HG03565 (cell line): ENCODE measurements at regions not wholly inside any gene's neighbourhood (a gene's known extent, or its start where the extent isn't known, plus 50 kb on each side); places are given as distances from the start of the nearest gene placed in this dataset.

Source experiments
- ATAC-seq: cut with Tn5 transposase; IDR thresholded peaks from one replicate; pipeline ENCODE4 v1.9.1; 2021; ENCODE audit warnings: mild to moderate bottlenecking, moderate library complexity; ENCODE audit not compliant: unreplicated experiment

DNA sequence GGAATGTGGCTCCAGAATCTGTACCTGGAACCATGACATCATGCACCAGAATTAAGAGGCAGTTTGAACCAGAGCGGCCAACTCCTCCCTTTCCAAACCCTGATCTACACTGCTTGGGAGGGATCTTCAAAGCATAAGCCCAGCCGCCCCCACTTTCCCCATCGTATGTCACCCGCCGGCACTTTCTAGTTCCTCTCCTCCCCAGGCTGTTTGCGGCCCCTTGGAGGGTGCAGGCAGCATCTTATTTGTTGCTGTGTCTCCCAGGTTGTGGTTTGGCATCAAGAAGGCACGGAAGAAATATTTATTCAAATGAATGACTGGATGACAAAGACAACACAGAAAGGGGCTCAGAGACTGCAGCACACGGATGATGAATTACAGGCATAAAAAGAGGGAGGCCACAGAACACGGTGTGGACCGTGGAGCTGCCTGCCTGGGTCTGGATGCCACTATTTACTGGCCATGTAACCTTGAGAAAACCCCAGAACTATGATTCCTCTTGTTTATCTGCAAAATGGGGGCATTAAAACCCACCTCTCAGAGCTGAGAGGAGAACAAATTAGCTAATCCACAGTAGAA lies 305.8 kb downstream of the EIPR1 start:
- no peak for ATAC-seq

DNA sequence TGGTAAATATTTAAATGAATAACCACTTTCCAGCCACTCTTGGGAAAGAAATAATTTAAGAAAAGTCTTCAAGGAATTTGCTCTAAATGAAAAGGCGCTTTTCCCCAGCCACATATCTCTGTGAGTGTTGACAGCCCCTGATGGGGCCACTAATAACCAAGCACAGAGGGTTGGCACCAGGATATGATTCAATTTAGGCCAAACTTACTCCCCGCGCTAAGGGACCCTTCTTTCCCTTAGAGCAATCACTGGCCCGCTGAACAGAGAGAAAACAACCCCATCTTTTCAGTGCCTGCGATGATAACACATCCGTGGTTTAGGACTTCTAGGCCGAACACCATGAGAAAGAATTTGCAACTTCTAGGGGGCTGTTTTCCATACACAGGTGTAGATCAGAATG lies 310.8 kb downstream of the EIPR1 start:
- ATAC-seq = no peak

DNA sequence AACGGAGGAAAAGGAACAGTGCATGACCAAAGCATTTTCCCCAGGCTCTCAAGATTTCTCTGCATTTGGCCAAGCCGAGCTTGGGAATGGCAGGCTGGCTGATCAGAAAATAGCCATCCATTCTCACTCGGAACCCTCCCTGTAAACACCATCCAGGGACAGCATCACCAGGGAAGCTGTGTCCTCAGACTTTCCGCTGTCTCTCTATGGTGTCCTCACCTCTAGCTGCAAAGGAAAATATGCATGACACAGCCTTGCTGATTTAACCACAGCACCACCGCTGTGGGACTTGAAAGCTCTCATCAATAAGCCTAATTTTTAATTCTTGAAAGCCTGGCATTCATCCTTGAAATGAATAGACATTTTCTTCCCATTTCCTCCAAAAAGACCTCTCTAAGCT lies 311.7 kb downstream of the EIPR1 start:
- ATAC-seq = no peak

DNA sequence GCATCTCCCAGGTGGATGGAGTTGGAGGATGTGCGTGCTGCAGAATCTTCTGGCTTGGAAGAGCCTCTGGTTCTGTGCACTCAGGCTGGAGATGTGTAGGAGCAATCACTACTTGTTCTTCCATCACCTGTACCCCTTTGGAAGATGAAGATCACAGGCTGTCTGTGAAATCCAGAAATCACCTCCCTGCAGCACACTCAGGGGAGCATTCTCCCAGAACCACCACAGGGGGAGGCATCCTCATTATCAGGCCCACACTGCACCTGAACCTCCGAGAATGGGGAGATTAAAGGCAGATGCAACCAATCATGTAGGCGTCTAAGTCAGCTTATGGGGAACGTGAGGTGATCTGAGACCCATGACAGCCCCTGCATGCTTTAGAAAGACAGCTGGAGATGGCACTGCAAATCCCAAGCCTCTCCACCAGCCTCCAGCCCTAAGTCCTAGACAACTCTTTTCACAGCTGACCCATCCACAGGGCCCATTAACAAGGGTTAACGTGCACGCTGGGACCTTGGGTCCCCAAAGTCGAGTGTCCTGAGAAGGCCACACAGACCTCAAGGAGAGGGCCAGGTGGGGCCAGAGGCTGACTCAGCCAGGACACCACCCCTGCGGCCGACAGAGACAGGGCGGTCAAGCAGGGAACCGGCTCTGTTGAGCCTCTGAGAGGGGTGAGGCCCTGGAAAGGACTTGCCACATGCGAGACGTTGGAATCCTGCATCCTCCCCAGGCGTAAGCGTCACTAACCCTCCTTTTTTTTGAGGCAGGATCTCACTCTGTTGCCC lies 314.9 kb downstream of the EIPR1 start:
- no peak for ATAC-seq

DNA sequence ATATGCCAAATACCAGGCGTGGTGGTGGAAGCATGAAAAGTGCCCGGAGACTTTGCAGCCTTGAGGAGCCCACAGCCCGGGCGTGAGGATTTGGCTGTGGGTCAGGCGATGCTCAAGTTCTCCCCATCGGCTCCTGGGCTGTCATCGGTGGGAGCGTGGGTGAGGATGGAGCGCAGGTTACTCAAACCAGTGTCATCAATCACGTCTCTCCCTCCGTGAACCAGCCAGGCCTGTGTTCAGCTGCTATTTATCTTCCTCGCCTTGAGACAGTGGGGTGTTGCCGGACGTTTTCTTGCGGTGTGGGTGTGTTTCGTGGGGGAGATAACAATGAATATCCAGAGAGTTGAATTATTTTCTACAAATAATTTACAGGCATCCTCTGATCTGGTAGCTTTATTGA lies 317.6 kb downstream of the EIPR1 start:
- no peak for ATAC-seq

DNA sequence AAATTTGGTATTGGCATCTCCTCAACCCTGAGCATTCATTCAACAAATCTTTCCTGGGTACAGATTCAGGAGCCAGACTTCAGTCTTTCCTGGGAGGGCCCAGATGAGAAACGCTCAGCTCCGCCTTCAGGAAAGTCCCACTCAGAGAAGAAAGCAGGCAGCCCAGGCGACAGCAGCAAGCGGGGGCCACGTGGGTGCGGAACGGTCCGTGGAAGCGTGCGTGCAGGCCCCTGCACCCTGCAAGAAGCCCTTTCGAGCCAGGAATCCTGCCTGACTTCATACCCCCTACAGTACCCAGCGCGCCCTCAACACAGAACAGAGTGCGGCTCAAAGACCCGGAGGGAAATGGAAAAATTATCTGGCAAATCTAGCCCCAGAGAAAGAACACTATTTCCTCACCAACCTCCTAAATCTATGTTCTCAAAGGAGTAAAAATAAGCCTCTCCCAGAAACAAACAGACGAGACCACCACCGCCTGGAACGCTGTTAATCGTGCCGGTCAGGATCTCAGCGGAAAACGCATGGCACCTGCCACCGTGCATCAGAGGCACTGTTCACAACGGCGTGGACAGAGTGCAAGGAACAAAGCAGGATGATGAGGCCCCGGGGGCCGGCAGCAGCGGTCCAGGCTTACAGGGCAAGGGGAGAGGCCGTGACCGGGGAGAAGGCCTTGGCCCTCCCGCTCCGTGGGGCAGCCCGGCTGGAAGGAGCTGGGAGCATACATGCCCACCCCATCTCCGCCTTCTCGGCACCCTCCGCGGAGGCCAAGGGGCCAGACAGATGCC lies 318.3 kb downstream of the EIPR1 start:
- no peak for ATAC-seq

DNA sequence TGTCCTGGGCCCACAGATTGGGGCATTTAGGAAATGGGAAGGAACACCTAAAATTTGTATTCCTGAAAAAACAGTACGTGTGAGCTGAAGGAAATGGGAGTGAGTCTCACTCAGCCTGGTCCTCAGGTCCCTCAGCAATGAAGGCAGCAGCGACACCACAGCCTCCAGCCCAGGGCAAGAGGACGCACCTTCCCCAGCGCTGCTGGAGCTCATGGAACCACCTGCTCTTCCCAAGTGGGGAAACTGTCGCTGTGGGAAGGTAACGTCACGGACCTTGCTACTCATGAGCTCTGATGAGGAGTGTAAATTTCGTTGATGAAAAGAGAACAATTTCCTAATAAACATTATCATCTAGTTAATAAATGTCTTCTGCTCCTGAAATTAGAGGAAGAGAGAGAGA lies 323.6 kb downstream of the EIPR1 start:
- no peak for ATAC-seq

DNA sequence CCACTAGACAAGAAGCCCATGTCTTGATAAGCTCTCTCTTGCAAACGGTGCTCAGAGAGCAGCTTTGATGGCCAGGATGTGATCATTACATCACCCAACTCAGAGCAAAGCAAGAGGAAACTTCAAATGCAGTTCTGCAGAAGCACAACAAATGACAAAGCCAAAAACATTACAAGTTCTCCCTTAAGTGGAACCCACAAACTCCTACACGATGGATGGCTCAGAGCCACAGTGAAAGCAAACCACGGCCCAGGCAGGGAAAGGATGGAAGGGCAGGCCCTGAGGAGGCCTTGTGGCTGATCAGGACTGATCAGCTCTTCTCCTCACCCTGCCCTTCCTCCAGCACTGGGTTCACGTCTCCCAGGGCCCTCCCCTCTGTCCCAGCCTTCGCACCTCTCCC lies 326.4 kb downstream of the EIPR1 start:
- ATAC-seq = no peak

DNA sequence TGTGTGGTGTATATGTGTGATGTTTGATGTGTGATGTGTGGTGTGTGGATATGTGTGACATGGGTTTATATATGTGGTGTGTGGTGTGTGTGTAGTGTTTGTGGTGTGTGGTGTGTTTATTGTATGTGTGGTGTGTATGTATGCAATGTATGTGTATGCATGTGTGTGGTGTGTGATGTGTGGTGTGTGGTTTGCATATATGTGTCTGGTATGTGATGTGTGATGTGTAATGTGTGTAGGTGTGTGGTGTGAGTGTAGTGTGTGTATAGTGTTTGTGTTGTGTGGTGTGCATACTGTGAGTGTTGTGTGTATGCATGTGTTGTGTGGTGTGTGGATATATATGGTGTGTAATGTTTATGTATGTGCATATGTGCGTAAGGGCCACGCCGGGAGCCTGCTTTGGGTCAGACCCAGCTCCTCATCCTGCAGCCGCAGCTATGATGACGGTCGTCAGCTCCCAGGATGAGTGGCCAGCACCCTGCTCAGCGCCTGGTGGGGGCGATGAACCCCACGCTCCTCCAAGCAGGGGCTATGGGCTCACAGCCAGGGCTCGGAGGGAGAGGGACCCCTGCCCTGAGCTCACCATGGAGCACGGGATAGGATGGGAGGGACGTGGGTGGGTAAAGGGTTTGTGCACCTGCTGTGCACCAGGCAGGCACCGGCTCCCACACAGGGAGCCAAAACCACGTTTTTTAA lies 331.3 kb downstream of the EIPR1 start:
- no peak for ATAC-seq

DNA sequence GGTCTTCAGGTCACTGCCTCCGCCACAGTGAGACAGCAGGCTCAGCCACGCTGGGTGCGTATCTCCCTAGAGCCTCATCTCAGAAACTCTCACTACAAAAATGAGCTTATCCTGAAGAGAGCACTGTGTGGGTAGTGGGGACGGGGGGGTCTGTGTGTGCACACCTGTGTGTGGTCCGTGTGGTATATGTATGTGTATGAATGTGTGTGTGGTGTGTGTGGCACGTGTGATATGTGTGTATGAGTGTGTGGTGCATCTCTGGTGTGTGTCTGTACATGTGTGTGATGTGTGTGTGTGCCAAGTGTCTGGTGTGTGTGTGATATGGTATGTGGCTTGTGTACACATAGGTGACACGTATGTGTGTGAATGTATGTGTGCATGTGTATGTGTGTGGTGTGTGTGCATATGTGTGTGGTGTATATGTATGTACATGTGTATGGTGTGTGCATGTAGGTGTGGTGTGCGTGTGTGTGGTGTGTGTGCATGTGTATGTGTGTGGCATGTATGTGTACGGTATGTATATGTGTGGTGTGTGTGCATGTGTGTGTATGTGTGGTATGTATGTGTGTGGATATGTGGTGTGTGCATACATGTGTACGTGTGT lies 332.2 kb downstream of the EIPR1 start:
- ATAC-seq = no peak

DNA sequence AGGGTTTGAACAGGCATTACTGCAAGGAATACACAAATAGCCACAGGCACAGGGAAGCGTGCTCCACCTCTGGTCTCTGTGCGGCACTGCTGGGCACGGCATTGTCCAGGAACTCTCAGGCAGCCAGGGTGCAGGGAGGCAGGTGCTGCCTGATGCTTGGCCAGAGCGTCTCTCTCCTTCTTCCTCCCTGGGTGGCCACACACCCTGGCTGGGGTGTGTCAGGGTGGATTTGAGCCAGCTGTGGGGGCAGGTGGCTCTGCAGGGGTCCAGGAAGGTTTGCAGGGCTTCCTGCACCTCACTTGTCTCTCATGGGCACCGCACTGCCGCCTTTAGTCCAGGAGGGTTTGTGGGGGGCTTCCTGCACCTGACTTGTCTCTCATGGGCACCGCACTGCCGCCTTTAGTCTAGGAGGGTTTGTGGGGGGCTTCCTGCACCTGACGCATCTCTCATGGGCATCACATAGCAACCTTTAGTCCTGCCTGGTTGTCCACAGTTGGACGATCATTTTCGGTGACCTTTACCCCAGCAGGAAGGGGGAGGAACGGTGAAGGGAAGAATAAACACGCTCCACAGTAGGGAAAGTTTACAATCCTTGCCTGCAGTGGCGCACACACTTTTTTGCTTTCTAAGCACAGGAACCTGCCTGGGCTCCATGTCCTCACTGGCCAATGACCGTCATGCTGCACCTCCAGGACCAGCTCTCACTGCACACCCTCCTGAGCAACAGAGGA lies 332.9 kb downstream of the EIPR1 start:
- ATAC-seq = no peak

DNA sequence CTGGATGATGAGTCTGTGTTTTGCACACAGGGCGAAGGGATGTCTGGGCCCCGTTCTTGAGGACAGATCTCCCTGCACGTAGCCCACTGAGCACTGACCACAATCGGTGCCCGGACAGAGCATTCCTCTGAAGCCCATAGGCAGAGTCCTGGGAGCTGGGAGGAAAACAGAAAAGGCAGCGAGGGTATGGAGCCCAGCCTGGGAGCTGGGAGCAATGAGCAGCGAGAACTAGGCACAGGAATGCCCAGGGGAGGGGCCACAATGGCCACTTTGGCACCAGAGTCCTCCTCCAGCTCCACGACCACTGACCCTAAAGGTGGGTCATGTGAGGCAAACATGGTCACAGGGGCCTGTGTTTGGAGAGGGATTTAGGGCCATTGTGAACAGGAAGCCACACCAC lies 333.9 kb downstream of the EIPR1 start:
- no peak for ATAC-seq

DNA sequence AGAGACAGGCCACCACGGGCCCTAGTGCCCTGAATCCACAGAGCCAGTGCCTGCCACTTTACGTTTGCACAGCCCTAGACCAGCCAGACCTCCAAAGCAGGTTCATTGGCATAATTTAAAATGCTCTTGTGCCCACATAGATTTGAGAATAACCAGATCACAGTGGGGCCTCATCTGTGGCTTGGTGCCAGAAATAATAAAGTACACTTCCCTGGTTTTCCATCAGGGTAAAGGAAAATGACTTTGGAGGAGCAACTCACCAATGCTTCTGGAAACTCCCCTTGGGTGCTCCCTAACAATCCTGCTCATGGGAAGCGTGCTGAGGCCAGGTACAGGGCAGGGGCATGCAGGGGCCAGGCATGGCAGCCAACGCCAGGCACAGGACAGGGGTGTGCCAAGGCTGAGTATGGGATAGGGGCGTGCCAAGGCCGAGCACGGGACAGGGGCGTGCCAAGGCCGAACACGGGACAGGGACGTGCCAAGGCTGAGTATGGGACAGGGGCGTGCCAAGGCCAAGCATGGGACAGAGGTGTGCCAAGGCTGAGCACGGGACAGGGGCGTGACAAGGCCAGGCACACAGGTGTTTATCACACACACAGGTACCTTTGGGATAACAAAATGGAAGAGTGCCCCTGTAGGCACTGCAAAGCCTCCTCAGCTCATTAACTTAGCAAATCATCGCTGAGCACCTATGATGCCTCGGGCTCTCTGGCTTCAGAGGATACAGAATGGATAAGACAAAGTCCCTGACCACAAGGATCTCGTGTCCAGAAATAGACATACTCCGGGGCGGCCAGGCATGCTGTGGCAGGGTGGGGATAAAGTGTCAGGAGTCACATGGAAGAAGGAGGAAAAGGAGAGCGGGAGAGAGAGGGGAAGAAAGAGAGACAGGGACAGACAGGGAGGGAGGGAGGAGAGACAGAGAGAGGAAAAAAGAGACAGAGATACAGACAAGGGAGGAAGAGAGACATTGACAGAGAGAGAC lies 334.7 kb downstream of the EIPR1 start:
- ATAC-seq = no peak

DNA sequence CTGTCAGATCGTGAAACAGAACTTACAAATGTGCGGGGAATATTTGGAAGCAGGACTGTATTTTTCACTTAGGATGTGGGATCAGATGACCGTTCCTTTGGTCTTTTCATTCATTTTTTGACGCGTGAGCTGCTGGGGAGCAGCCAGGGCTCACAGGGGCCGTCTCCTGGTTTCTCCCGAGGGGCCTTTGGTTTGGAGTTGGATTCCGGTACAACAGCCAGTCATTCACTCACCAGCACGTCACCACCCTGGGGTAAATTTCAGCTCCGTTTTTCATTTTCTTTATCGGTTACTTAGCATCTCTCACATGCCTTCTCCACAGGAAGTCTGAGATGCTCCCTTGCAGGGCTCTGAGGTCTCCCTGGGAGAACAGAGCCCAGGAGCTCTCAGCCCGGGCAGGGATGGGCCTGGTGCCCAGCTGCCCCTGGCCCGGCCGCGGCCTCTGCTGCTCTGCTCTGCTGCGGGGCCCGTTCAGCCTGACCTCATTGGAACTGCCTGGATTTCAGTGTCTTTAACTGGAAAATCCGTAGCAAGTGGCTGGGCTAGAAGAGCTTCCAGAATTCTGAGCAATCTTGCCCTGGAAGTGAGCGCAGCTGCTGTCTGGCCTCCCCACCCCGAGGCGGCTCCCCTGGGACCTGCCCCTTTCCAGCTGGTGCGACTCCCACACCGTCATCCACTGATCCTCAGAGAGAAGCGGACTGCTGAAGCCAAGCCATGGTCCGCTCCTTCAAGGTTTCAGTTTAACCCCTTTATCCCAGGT lies 335.6 kb downstream of the EIPR1 start:
- no peak for ATAC-seq

DNA sequence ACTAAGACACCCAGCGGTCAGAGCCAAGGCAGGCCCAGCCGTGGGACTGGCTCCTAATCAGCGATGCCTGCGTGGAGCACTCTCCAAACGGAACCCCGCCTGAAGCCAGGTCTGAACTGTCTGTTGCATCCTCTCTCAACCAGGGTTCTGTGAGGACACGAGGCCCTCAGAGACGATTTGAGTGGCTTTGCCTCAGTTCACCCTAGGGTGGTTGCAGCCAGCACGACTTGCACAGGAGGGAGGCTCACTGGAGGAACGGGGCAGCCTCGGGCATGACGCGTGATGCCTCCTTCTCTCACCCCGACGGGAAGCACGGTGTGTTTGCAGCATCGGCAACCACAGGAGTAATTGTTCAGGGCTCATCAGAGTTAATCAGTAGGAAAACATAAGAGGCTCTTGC lies 336.4 kb downstream of the EIPR1 start:
- no peak for ATAC-seq

DNA sequence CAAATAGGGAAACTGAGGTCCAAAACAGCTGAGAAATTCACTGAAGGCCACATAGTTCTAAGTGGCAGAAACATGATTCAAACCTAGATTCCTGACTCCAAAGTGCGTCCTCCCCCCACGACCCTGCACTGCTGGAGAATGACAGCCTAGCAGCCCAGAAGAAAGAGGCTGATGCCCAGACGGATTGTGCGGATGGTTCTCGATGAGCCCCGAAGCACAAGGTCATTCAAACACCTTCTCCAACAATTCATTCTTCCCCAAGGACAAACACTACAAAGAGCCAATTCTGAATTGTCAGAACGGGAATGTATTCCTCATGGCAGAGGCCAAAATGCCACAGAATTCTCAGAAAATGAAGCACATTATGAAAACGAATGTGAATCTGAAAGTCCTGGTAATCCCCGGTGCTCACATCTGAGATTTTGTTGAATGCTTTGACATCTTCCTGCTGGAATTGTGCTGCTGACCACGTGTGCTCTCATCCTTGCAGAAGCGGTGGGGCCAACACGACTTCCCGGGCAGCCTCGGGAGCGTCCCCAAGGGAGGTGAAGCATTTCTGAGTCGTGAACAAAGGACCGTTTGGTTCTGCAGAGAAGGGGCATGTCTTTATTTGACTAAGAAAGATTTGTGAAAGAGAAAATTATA lies 337.0 kb downstream of the EIPR1 start:
- no peak for ATAC-seq

DNA sequence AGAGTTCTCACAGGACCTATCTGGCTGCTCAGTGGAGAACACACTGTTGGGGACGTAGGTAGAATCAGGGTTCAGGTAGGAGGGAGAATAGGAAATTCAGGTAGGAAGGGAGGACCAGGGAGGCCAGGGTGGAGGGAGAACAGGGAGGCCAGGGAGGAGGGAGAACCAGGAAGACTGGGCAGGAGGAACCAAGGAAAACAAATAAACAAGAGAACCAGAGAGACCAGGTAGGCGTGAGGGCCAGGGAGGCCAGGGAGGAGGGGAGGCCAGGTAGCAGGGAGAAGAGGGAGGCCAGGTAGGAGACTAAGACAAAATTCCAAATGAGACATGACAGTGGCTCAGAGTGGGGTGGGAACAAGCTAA lies 337.6 kb downstream of the EIPR1 start:
- no peak for ATAC-seq
